ENCODE measurements at regions not wholly inside any gene's neighbourhood (a gene's known extent, or its start where the extent isn't known, plus 50 kb on each side); places are given as distances from the start of the nearest gene placed in this dataset.

DNA sequence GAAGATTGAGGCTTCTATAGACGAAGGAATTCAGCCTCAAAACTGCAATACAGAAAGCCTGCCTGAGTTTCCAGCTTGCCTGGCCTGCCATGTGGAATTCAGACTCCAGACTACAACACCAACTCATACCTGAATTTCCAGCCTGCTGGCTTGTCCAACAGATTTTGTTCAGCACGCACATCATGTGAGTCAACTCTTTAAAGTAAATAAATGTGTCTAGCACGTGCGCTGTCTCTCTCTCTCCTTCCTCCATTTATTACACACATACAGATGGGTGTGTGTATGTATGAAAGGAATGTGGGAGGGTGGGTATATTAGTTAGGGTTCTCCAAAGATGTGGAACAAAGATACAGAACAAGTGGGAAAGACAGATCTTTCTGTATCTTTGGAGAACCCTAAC, 82.4 kb upstream of the TAS2R1 start:
- TF ChIP-seq, protein P1, sequence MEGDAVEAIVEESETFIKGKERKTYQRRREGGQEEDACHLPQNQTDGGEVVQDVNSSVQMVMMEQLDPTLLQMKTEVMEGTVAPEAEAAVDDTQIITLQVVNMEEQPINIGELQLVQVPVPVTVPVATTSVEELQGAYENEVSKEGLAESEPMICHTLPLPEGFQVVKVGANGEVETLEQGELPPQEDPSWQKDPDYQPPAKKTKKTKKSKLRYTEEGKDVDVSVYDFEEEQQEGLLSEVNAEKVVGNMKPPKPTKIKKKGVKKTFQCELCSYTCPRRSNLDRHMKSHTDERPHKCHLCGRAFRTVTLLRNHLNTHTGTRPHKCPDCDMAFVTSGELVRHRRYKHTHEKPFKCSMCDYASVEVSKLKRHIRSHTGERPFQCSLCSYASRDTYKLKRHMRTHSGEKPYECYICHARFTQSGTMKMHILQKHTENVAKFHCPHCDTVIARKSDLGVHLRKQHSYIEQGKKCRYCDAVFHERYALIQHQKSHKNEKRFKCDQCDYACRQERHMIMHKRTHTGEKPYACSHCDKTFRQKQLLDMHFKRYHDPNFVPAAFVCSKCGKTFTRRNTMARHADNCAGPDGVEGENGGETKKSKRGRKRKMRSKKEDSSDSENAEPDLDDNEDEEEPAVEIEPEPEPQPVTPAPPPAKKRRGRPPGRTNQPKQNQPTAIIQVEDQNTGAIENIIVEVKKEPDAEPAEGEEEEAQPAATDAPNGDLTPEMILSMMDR (IDR thresholded peaks at IDR 0.05), result no peak
- no peak for TF ChIP-seq POLR2A (IDR thresholded peaks at IDR 0.05)
- no peak for TF ChIP-seq POLR2AphosphoS5 (IDR thresholded peaks at IDR 0.05)
